ENCODE measurements at regions not wholly inside any gene's neighbourhood (a gene's known extent, or its start where the extent isn't known, plus 50 kb on each side); places are given as distances from the start of the nearest gene placed in this dataset.

GRCh38 chr4:129218360-129218759 is 122.4 kb downstream of the C4orf33 start:
- no peaks in the 10 kb centered on the region for H3K36me3 ChIP-seq (replicated peaks; ENCODE audit: low read depth, low read length)
- H2AFZ ChIP-seq (ENCODE audit: low read depth, low read length), result peak overlapping the region; percentile 48
- no peaks in the 10 kb centered on the region for H3K79me2 ChIP-seq (ENCODE audit: low read length)
- H3K9ac ChIP-seq (ENCODE audit: low read length), result no peak overlapping the region
- H4K20me1 ChIP-seq (ENCODE audit: insufficient read depth, low read length), result no peaks in the 10 kb centered on the region
- 0 out of 2 replicates have a peak, but pooled peaks cover 2% of the 10 kb centered on the region for H3K4me1 ChIP-seq (ENCODE audit: low read length)
- H3K27me3 ChIP-seq (ENCODE audit: low read depth, low read length), result no peaks in the 10 kb centered on the region
- H3K9me3 ChIP-seq (ENCODE audit: insufficient read depth, low read length), result no peaks in the 10 kb centered on the region
- peak overlapping the region; percentile 32 for H3K4me2 ChIP-seq (ENCODE audit: low read length)
- no peak overlapping the region for H3K27ac ChIP-seq (ENCODE audit: low read length)
- TF ChIP-seq EZH2phosphoT487 (IDR thresholded peaks at IDR 0.05; ENCODE audit: low read depth), result no peak
- TF ChIP-seq CTCF (IDR thresholded peaks at IDR 0.05; ENCODE audit: low read depth, low read length), result peak; percentile 82
- peak overlapping the region; percentile 23; the same call in 1 of the 2 replicates for H3K4me3 ChIP-seq (ENCODE audit: low read length)

- no peak overlapping the region for H3K9ac ChIP-seq (ENCODE audit: low read length)
These were observed 122.9 kb downstream of the C4orf33 start for GRCh38 chr4:129218897-129219296.

GRCh38 chr4:129220254-129220653 is 124.3 kb downstream of the C4orf33 start:
- no peak overlapping the region for H2AFZ ChIP-seq (ENCODE audit: low read depth, low read length)
- no peak overlapping the region for H3K27ac ChIP-seq (ENCODE audit: low read length)
- H3K27me3 ChIP-seq (ENCODE audit: low read depth, low read length), result no peaks in the 10 kb centered on the region
- H3K4me2 ChIP-seq (ENCODE audit: low read length), result no peak overlapping the region
- no peaks in the 10 kb centered on the region for H3K79me2 ChIP-seq (ENCODE audit: low read length)
- H3K4me3 ChIP-seq (ENCODE audit: low read length), result no peak overlapping the region
- no peaks in the 10 kb centered on the region for H3K9me3 ChIP-seq (ENCODE audit: insufficient read depth, low read length)
- no peak overlapping the region for H3K9ac ChIP-seq (ENCODE audit: low read length)
- no peak for TF ChIP-seq CTCF (IDR thresholded peaks at IDR 0.05; ENCODE audit: low read depth, low read length)
- 0 out of 2 replicates have a peak, but pooled peaks cover 2% of the 10 kb centered on the region for H3K4me1 ChIP-seq (ENCODE audit: low read length)
- no peaks in the 10 kb centered on the region for H4K20me1 ChIP-seq (ENCODE audit: insufficient read depth, low read length)
- H3K36me3 ChIP-seq (replicated peaks; ENCODE audit: low read depth, low read length), result no peaks in the 10 kb centered on the region

More at GRCh38 chr4:129218897-129219296, 122.9 kb downstream of the C4orf33 start:
- Histone ChIP-seq H3K4me3 (ENCODE audit: low read length) (peak overlapping the region; percentile 23; the same call in 1 of the 2 replicates), H3K4me2 (ENCODE audit: low read length) (peak overlapping the region; percentile 32), H3K27me3 (ENCODE audit: low read depth, low read length) (no peaks in the 10 kb centered on the region), H2AFZ (ENCODE audit: low read depth, low read length) (peak overlapping the region; percentile 48; the same call in 1 of the 2 replicates), H3K27ac (ENCODE audit: low read length) (no peak overlapping the region), H3K36me3 (replicated peaks; ENCODE audit: low read depth, low read length) (no peaks in the 10 kb centered on the region), H4K20me1 (ENCODE audit: insufficient read depth, low read length) (no peaks in the 10 kb centered on the region), H3K4me1 (ENCODE audit: low read length) (0 out of 2 replicates have a peak, but pooled peaks cover 2% of the 10 kb centered on the region), H3K9me3 (ENCODE audit: insufficient read depth, low read length) (no peaks in the 10 kb centered on the region), H3K79me2 (ENCODE audit: low read length) (no peaks in the 10 kb centered on the region)
- TF ChIP-seq EZH2phosphoT487 (IDR thresholded peaks at IDR 0.05; ENCODE audit: low read depth), result no peak

GRCh38 chr4:129223945-129224344 is 128.0 kb downstream of the C4orf33 start:
- Histone ChIP-seq H3K27me3 (ENCODE audit: low read depth, low read length) (no peaks in the 10 kb centered on the region), H3K4me2 (ENCODE audit: low read length) (no peak overlapping the region), H4K20me1 (ENCODE audit: insufficient read depth, low read length) (no peaks in the 10 kb centered on the region), H3K4me1 (ENCODE audit: low read length) (no peaks in the 10 kb centered on the region), H3K9ac (ENCODE audit: low read length) (no peak overlapping the region), H3K36me3 (replicated peaks; ENCODE audit: low read depth, low read length) (no peaks in the 10 kb centered on the region), H3K9me3 (ENCODE audit: insufficient read depth, low read length) (no peaks in the 10 kb centered on the region), H3K79me2 (ENCODE audit: low read length) (no peaks in the 10 kb centered on the region), H3K4me3 (ENCODE audit: low read length) (no peak overlapping the region), H3K27ac (ENCODE audit: low read length) (no peak overlapping the region), H2AFZ (ENCODE audit: low read depth, low read length) (no peak overlapping the region)
- TF ChIP-seq CTCF (IDR thresholded peaks at IDR 0.05; ENCODE audit: low read depth, low read length) (no peak), EZH2phosphoT487 (IDR thresholded peaks at IDR 0.05; ENCODE audit: low read depth) (no peak)

Measured in OCI-LY3 (cell line).